Astrocyte (in vitro differentiated cells and primary cell): ENCODE measurements at regions not wholly inside any gene's neighbourhood (a gene's known extent, or its start where the extent isn't known, plus 50 kb on each side); places are given as distances from the start of the nearest gene placed in this dataset.

Source experiments
- DNase-seq: peaks from one replicate; pipeline ENCODE4 v3.0.0-alpha.2; 2010; ENCODE audit warnings: low read depth
- FAIRE-seq: peaks from 2 replicates; lab custom pipeline; 2011; peaks lifted over from hg19 to GRCh38; lab: Jason Lieb, UNC
- H2AFZ ChIP-seq: 2 replicates; pipeline ENCODE4 v1.6.0; 2012; ENCODE audit warnings: low read depth, low read length, inconsistent platforms
- H3K27ac ChIP-seq: 2 replicates; pipeline ENCODE4 v1.5.1; 2011; ENCODE audit warnings: low read depth, low read length, inconsistent platforms
- H3K27me3 ChIP-seq: 2 replicates; pipeline ENCODE4 v1.6.0; 2011; ENCODE audit warnings: low read length, inconsistent platforms; ENCODE audit not compliant: insufficient read depth
- H3K36me3 ChIP-seq: 2 replicates; pipeline ENCODE4 v1.5.1; 2011; ENCODE audit warnings: low read length, inconsistent platforms; ENCODE audit not compliant: insufficient read depth
- H3K4me1 ChIP-seq: 2 replicates; pipeline ENCODE4 v1.5.1; 2011; ENCODE audit warnings: low read length, inconsistent platforms; ENCODE audit not compliant: insufficient read depth
- H3K4me2 ChIP-seq: 2 replicates; pipeline ENCODE4 v1.6.0; 2012; ENCODE audit warnings: low read length, inconsistent platforms
- H3K4me3 ChIP-seq: 2 replicates; pipeline ENCODE4 v1.5.1; 2011; ENCODE audit warnings: low read depth, mild to moderate bottlenecking, low read length, inconsistent platforms; ENCODE audit not compliant: insufficient read depth
- H3K79me2 ChIP-seq: 2 replicates; pipeline ENCODE4 v1.6.0; 2012; ENCODE audit warnings: mild to moderate bottlenecking, low read length, inconsistent platforms; ENCODE audit not compliant: insufficient read depth
- H3K9ac ChIP-seq: 2 replicates; pipeline ENCODE4 v1.6.0; 2012; ENCODE audit warnings: mild to moderate bottlenecking, low read length, inconsistent platforms
- H3K9me3 ChIP-seq: 2 replicates; pipeline ENCODE4 v1.5.1; 2012; ENCODE audit warnings: low read depth, mild to moderate bottlenecking, low read length, inconsistent platforms; ENCODE audit not compliant: insufficient read depth
- H4K20me1 ChIP-seq: 2 replicates; pipeline ENCODE4 v1.6.0; 2012; ENCODE audit warnings: low read length, inconsistent platforms; ENCODE audit not compliant: insufficient read depth
- H3K27ac Mint-ChIP-seq: one replicate; pipeline ENCODE4 v1.8.0; 2021; ENCODE audit warnings: mild to moderate bottlenecking, mixed read lengths; ENCODE audit not compliant: unreplicated experiment
- H3K27me3 Mint-ChIP-seq: one replicate; pipeline ENCODE4 v1.8.0; 2021; ENCODE audit warnings: low read depth, mixed read lengths; ENCODE audit not compliant: unreplicated experiment
- H3K36me3 Mint-ChIP-seq: one replicate; pipeline ENCODE4 v1.8.0; 2021; ENCODE audit warnings: low read depth, mixed read lengths; ENCODE audit not compliant: unreplicated experiment
- H3K4me1 Mint-ChIP-seq: one replicate; pipeline ENCODE4 v1.8.0; 2021; ENCODE audit warnings: low read depth, mixed read lengths; ENCODE audit not compliant: unreplicated experiment
- H3K4me3 Mint-ChIP-seq: one replicate; pipeline ENCODE4 v1.8.0; 2021; ENCODE audit warnings: mild to moderate bottlenecking, moderate library complexity, mixed read lengths; ENCODE audit not compliant: unreplicated experiment
- H3K9me3 Mint-ChIP-seq: one replicate; pipeline ENCODE4 v1.8.0; 2021; ENCODE audit warnings: mild to moderate bottlenecking, mixed read lengths; ENCODE audit not compliant: unreplicated experiment
- CTCF ChIP-seq: IDR thresholded peaks from 2 replicates; pipeline ENCODE4 v1.5.1; 2011; ENCODE audit warnings: low read depth, mild to moderate bottlenecking, inconsistent platforms, low read length, moderate library complexity; ENCODE audit not compliant: insufficient read depth
- EZH2 ChIP-seq: IDR thresholded peaks from 2 replicates; pipeline ENCODE4 v1.6.1; 2012; ENCODE audit warnings: mild to moderate bottlenecking, low read length, inconsistent platforms; ENCODE audit not compliant: insufficient read depth

GRCh38 chr2:71879509-71880184 lies 268.0 kb downstream of the CYP26B1 start:
- H3K27me3 ChIP-seq = peaks cover under 1% of the 10 kb centered on the region
- no peak for DNase-seq
- no peaks in the 10 kb centered on the region for H3K79me2 ChIP-seq
- no peak overlapping the region for H3K27ac ChIP-seq
- H3K9ac ChIP-seq = no peak overlapping the region
- H3K36me3 ChIP-seq = no peaks in the 10 kb centered on the region
- H2AFZ ChIP-seq = no peak overlapping the region
- Mint-ChIP-seq H3K9me3 (peaks cover 18% of the 10 kb centered on the region), H3K36me3 (peaks cover 4% of the 10 kb centered on the region), H3K4me3 (no peak overlapping the region), H3K4me1 (peaks cover 32% of the 10 kb centered on the region), H3K27me3 (peaks cover 36% of the 10 kb centered on the region), H3K27ac (no peak overlapping the region)
- H4K20me1 ChIP-seq = no peaks in the 10 kb centered on the region
- no peak overlapping the region for H3K4me3 ChIP-seq
- H3K4me1 ChIP-seq = peaks cover 23% of the 10 kb centered on the region
- TF ChIP-seq EZH2 (no peak), CTCF (no peak)
- peaks cover 3% of the 10 kb centered on the region for H3K9me3 ChIP-seq
- H3K4me2 ChIP-seq = no peak overlapping the region
- no peak for FAIRE-seq

GRCh38 chr2:71878626-71879508 lies 268.8 kb downstream of the CYP26B1 start:
- Mint-ChIP-seq H3K36me3 (peaks cover 4% of the 10 kb centered on the region), H3K9me3 (peaks cover 13% of the 10 kb centered on the region), H3K4me3 (no peak overlapping the region), H3K27me3 (peaks cover 41% of the 10 kb centered on the region), H3K4me1 (peaks cover 32% of the 10 kb centered on the region), H3K27ac (no peak overlapping the region)
- Histone ChIP-seq H3K27me3 (peaks cover 3% of the 10 kb centered on the region), H3K9ac (no peak overlapping the region), H2AFZ (no peak overlapping the region), H3K4me3 (no peak overlapping the region), H3K4me1 (peaks cover 23% of the 10 kb centered on the region), H3K9me3 (no peaks in the 10 kb centered on the region), H4K20me1 (no peaks in the 10 kb centered on the region), H3K27ac (no peak overlapping the region), H3K36me3 (no peaks in the 10 kb centered on the region), H3K79me2 (no peaks in the 10 kb centered on the region), H3K4me2 (no peak overlapping the region)
- TF ChIP-seq CTCF = no peak
- TF ChIP-seq EZH2 = no peak
- FAIRE-seq = no peak
- DNase-seq = no peak
